ENCODE measurements at regions not wholly inside any gene's neighbourhood (a gene's known extent, or its start where the extent isn't known, plus 50 kb on each side); places are given as distances from the start of the nearest gene placed in this dataset.

GRCh38 chrX:15151267-15152186 lies 118.4 kb downstream of the ASB9 start:
- TF ChIP-seq, protein P1, sequence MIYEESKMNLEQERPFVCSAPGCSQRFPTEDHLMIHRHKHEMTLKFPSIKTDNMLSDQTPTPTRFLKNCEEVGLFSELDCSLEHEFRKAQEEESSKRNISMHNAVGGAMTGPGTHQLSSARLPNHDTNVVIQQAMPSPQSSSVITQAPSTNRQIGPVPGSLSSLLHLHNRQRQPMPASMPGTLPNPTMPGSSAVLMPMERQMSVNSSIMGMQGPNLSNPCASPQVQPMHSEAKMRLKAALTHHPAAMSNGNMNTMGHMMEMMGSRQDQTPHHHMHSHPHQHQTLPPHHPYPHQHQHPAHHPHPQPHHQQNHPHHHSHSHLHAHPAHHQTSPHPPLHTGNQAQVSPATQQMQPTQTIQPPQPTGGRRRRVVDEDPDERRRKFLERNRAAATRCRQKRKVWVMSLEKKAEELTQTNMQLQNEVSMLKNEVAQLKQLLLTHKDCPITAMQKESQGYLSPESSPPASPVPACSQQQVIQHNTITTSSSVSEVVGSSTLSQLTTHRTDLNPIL (CRISPR knock-in tag; IDR thresholded peaks at IDR 0.05; ENCODE audit: low read depth): no peak
- TF ChIP-seq PPARA (CRISPR knock-in tag; IDR thresholded peaks at IDR 0.05; ENCODE audit: borderline replicate concordance) (no peak), ISL1 (CRISPR knock-in tag; IDR thresholded peaks at IDR 0.05) (no peak), SNAI2 (CRISPR knock-in tag; IDR thresholded peaks at IDR 0.05) (no peak), POU6F1 (CRISPR knock-in tag; IDR thresholded peaks at IDR 0.05; ENCODE audit: borderline replicate concordance, low read depth) (no peak), ZFP3 (CRISPR knock-in tag; IDR thresholded peaks at IDR 0.05) (no peak), ZNF8 (CRISPR knock-in tag; IDR thresholded peaks at IDR 0.05) (no peak), OSR1 (CRISPR knock-in tag; IDR thresholded peaks at IDR 0.05) (no peak)

All from SK-N-SH treated with all-trans-retinoic acid at 6 μM for 48 hours (cell line).